ENCODE measurements at regions not wholly inside any gene's neighbourhood (a gene's known extent, or its start where the extent isn't known, plus 50 kb on each side); places are given as distances from the start of the nearest gene placed in this dataset.

- Mint-ChIP-seq H3K27me3 (ENCODE audit: low read depth) (peaks cover 11% of the 10 kb centered on the region), H3K4me3 (ENCODE audit: low read depth) (no peak overlapping the region), H3K36me3 (ENCODE audit: low read depth) (no peaks in the 10 kb centered on the region), H3K27ac (no peak overlapping the region), H3K9me3 (no peaks in the 10 kb centered on the region), H3K4me1 (ENCODE audit: low read depth) (no peaks in the 10 kb centered on the region)
- DNase-seq (ENCODE audit: low spot score): no peak
- intact Hi-C loops (cut with micrococcal nuclease): no loop called here
Observed at GRCh38 chr3:18030371-18030870, 288.0 kb upstream of the TBC1D5 start.

- Mint-ChIP-seq H3K27ac (no peak overlapping the region), H3K9me3 (no peaks in the 10 kb centered on the region)
- intact Hi-C loops (cut with micrococcal nuclease): no loop called here
Observed at GRCh38 chr3:18027161-18027939, 284.9 kb upstream of the TBC1D5 start.

GRCh38 chr3:18024715-18025114, 282.3 kb upstream of the TBC1D5 start:
- intact Hi-C loops (cut with micrococcal nuclease): no loop called here
- no peak overlapping the region for H3K27ac Mint-ChIP-seq
- no peak overlapping the region for H3K4me3 Mint-ChIP-seq (ENCODE audit: low read depth)
- no peak for DNase-seq (ENCODE audit: low spot score)
- peaks cover 6% of the 10 kb centered on the region for H3K27me3 Mint-ChIP-seq (ENCODE audit: low read depth)
- H3K9me3 Mint-ChIP-seq: no peaks in the 10 kb centered on the region
- no peaks in the 10 kb centered on the region for H3K36me3 Mint-ChIP-seq (ENCODE audit: low read depth)
- H3K4me1 Mint-ChIP-seq (ENCODE audit: low read depth): no peaks in the 10 kb centered on the region

More at GRCh38 chr3:18027161-18027939, 284.9 kb upstream of the TBC1D5 start:
- Mint-ChIP-seq H3K4me3 (ENCODE audit: low read depth) (no peak overlapping the region), H3K36me3 (ENCODE audit: low read depth) (no peaks in the 10 kb centered on the region), H3K4me1 (ENCODE audit: low read depth) (no peaks in the 10 kb centered on the region), H3K27me3 (ENCODE audit: low read depth) (peaks cover 6% of the 10 kb centered on the region)
- DNase-seq (ENCODE audit: low spot score): no peak

GRCh38 chr3:18019161-18019495, 276.7 kb upstream of the TBC1D5 start:
- H3K4me3 Mint-ChIP-seq (ENCODE audit: low read depth): no peak overlapping the region
- no peaks in the 10 kb centered on the region for H3K36me3 Mint-ChIP-seq (ENCODE audit: low read depth)
- H3K4me1 Mint-ChIP-seq (ENCODE audit: low read depth): no peaks in the 10 kb centered on the region
- H3K27ac Mint-ChIP-seq: no peak overlapping the region
- no peak for DNase-seq (ENCODE audit: low spot score)
- intact Hi-C loops (cut with micrococcal nuclease): no loop called here
- peaks cover 26% of the 10 kb centered on the region for H3K27me3 Mint-ChIP-seq (ENCODE audit: low read depth)
- H3K9me3 Mint-ChIP-seq: no peaks in the 10 kb centered on the region

- Mint-ChIP-seq H3K36me3 (ENCODE audit: low read depth) (no peaks in the 10 kb centered on the region), H3K9me3 (no peaks in the 10 kb centered on the region), H3K27ac (no peak overlapping the region), H3K4me1 (ENCODE audit: low read depth) (no peaks in the 10 kb centered on the region), H3K27me3 (ENCODE audit: low read depth) (peaks cover 26% of the 10 kb centered on the region), H3K4me3 (ENCODE audit: low read depth) (no peak overlapping the region)
- no peak for DNase-seq (ENCODE audit: low spot score)
- intact Hi-C loops (cut with micrococcal nuclease): no loop called here
Observed at GRCh38 chr3:18018491-18019160, 276.2 kb upstream of the TBC1D5 start.

- H3K4me3 Mint-ChIP-seq (ENCODE audit: low read depth): no peak overlapping the region
- peaks cover 26% of the 10 kb centered on the region for H3K27me3 Mint-ChIP-seq (ENCODE audit: low read depth)
Observed at GRCh38 chr3:18016366-18016765, 273.9 kb upstream of the TBC1D5 start.

GRCh38 chr3:18012933-18013332, 270.5 kb upstream of the TBC1D5 start:
- DNase-seq (ENCODE audit: low spot score): no peak
- intact Hi-C loops (cut with micrococcal nuclease): no loop called here
- Mint-ChIP-seq H3K4me3 (ENCODE audit: low read depth) (no peak overlapping the region), H3K27ac (no peak overlapping the region), H3K36me3 (ENCODE audit: low read depth) (no peaks in the 10 kb centered on the region), H3K27me3 (ENCODE audit: low read depth) (peaks cover 7% of the 10 kb centered on the region), H3K4me1 (ENCODE audit: low read depth) (no peaks in the 10 kb centered on the region), H3K9me3 (no peaks in the 10 kb centered on the region)

More at GRCh38 chr3:18016366-18016765, 273.9 kb upstream of the TBC1D5 start:
- no peaks in the 10 kb centered on the region for H3K9me3 Mint-ChIP-seq
- H3K27ac Mint-ChIP-seq: no peak overlapping the region
- H3K36me3 Mint-ChIP-seq (ENCODE audit: low read depth): no peaks in the 10 kb centered on the region
- H3K4me1 Mint-ChIP-seq (ENCODE audit: low read depth): no peaks in the 10 kb centered on the region
- intact Hi-C loops (cut with micrococcal nuclease): no loop called here
- no peak for DNase-seq (ENCODE audit: low spot score)

GRCh38 chr3:18012436-18012835, 270.0 kb upstream of the TBC1D5 start:
- no peaks in the 10 kb centered on the region for H3K9me3 Mint-ChIP-seq
- intact Hi-C loops (cut with micrococcal nuclease): no loop called here
- H3K4me1 Mint-ChIP-seq (ENCODE audit: low read depth): no peaks in the 10 kb centered on the region
- H3K36me3 Mint-ChIP-seq (ENCODE audit: low read depth): no peaks in the 10 kb centered on the region
- peaks cover 3% of the 10 kb centered on the region for H3K27me3 Mint-ChIP-seq (ENCODE audit: low read depth)
- H3K4me3 Mint-ChIP-seq (ENCODE audit: low read depth): no peak overlapping the region
- H3K27ac Mint-ChIP-seq: no peak overlapping the region
- no peak for DNase-seq (ENCODE audit: low spot score)

GRCh38 chr3:18011387-18011786, 269.0 kb upstream of the TBC1D5 start:
- Mint-ChIP-seq H3K4me3 (ENCODE audit: low read depth) (no peak overlapping the region), H3K36me3 (ENCODE audit: low read depth) (no peaks in the 10 kb centered on the region), H3K4me1 (ENCODE audit: low read depth) (no peaks in the 10 kb centered on the region), H3K27me3 (ENCODE audit: low read depth) (no peaks in the 10 kb centered on the region), H3K27ac (no peak overlapping the region), H3K9me3 (no peaks in the 10 kb centered on the region)
- no peak for DNase-seq (ENCODE audit: low spot score)
- intact Hi-C loops (cut with micrococcal nuclease): no loop called here

GRCh38 chr3:18010001-18010400, 267.6 kb upstream of the TBC1D5 start:
- peaks cover 5% of the 10 kb centered on the region for H3K9me3 Mint-ChIP-seq
- no peaks in the 10 kb centered on the region for H3K36me3 Mint-ChIP-seq (ENCODE audit: low read depth)
- H3K27me3 Mint-ChIP-seq (ENCODE audit: low read depth): no peaks in the 10 kb centered on the region

GRCh38 chr3:18008706-18009368, 266.4 kb upstream of the TBC1D5 start:
- intact Hi-C loops (cut with micrococcal nuclease): no loop called here
- no peaks in the 10 kb centered on the region for H3K27me3 Mint-ChIP-seq (ENCODE audit: low read depth)
- H3K4me3 Mint-ChIP-seq (ENCODE audit: low read depth): no peak overlapping the region
- no peaks in the 10 kb centered on the region for H3K36me3 Mint-ChIP-seq (ENCODE audit: low read depth)
- peaks cover 5% of the 10 kb centered on the region for H3K9me3 Mint-ChIP-seq
- H3K27ac Mint-ChIP-seq: no peak overlapping the region
- no peaks in the 10 kb centered on the region for H3K4me1 Mint-ChIP-seq (ENCODE audit: low read depth)
- no peak for DNase-seq (ENCODE audit: low spot score)

More at GRCh38 chr3:18010001-18010400, 267.6 kb upstream of the TBC1D5 start:
- no peak overlapping the region for H3K27ac Mint-ChIP-seq
- intact Hi-C loops (cut with micrococcal nuclease): no loop called here
- DNase-seq (ENCODE audit: low spot score): no peak
- no peaks in the 10 kb centered on the region for H3K4me1 Mint-ChIP-seq (ENCODE audit: low read depth)
- H3K4me3 Mint-ChIP-seq (ENCODE audit: low read depth): no peak overlapping the region

GRCh38 chr3:18007980-18008379, 265.5 kb upstream of the TBC1D5 start:
- no peak for DNase-seq (ENCODE audit: low spot score)
- Mint-ChIP-seq H3K4me3 (ENCODE audit: low read depth) (no peak overlapping the region), H3K27me3 (ENCODE audit: low read depth) (peaks cover 2% of the 10 kb centered on the region), H3K9me3 (peaks cover 5% of the 10 kb centered on the region), H3K27ac (no peak overlapping the region), H3K36me3 (ENCODE audit: low read depth) (no peaks in the 10 kb centered on the region), H3K4me1 (ENCODE audit: low read depth) (no peaks in the 10 kb centered on the region)
- intact Hi-C loops (cut with micrococcal nuclease): no loop called here

- no peaks in the 10 kb centered on the region for H3K9me3 Mint-ChIP-seq
- no peaks in the 10 kb centered on the region for H3K4me1 Mint-ChIP-seq (ENCODE audit: low read depth)
- no peaks in the 10 kb centered on the region for H3K36me3 Mint-ChIP-seq (ENCODE audit: low read depth)
- DNase-seq (ENCODE audit: low spot score): no peak
- no peaks in the 10 kb centered on the region for H3K27me3 Mint-ChIP-seq (ENCODE audit: low read depth)
- intact Hi-C loops (cut with micrococcal nuclease): no loop called here
- H3K27ac Mint-ChIP-seq: no peak overlapping the region
- no peak overlapping the region for H3K4me3 Mint-ChIP-seq (ENCODE audit: low read depth)
Observed at GRCh38 chr3:17995769-17996168, 253.3 kb upstream of the TBC1D5 start.
